SK-N-SH (cell line): ENCODE measurements at regions not wholly inside any gene's neighbourhood (a gene's known extent, or its start where the extent isn't known, plus 50 kb on each side); places are given as distances from the start of the nearest gene placed in this dataset.
A peak's percentile ranks its signal among the peaks of the same experiment; 100 is the strongest.

Source experiments
- CTCF ChIA-PET: fragments of 300-600, 350-600 bp; formaldehyde crosslinking; extraction: SDS; loops from one replicate; lab custom pipeline; 2021; lab: Yijun Ruan, JAX
- POLR2A ChIA-PET: fragments of 350-600 bp; sonication (Branson Sonifier 250); formaldehyde crosslinking; extraction: SDS; loops from one replicate; lab custom pipeline; 2020; ENCODE audit warnings: antibody characterized with exemption, inconsistent platforms; lab: Yijun Ruan, JAX
- DNase-seq: peaks from one replicate; pipeline ENCODE4 v3.0.0; 2012
- H2AFZ ChIP-seq: fragments of 200-600 bp; sonication (generic); 2 replicates; pipeline ENCODE4 v1.8.1; 2016; ENCODE audit warnings: antibody characterized with exemption, mild to moderate bottlenecking, low read depth
- H3F3A ChIP-seq: fragments of 200-600 bp; sonication (generic); replicated peaks from 2 replicates; pipeline ENCODE3; 2016; ENCODE audit warnings: antibody characterized with exemption, mild to moderate bottlenecking; ENCODE audit not compliant: insufficient read depth
- H3K27ac ChIP-seq, 2 experiments: fragments of 200-500 bp in 1 of 2; fragments of 200-600 bp in 1 of 2; sonication (Bioruptor generic) in 1 of 2; sonication (generic), shearing (Covaris generic) in 1 of 2; 2 replicates each; pipeline versions ENCODE4 v1.5.1 to v1.6.1; 2014 to 2016; ENCODE audit warnings: low read depth in 2 of 2, inconsistent platforms in 1 of 2, low read length in 1 of 2, mild to moderate bottlenecking in 1 of 2, mixed read lengths in 1 of 2
- H3K27me3 ChIP-seq: fragments of 200-600 bp; sonication (generic), shearing (Covaris generic); 2 replicates; pipeline ENCODE4 v1.6.1; 2016; ENCODE audit warnings: mixed run types; ENCODE audit not compliant: insufficient read depth
- H3K36me3 ChIP-seq, 2 experiments: fragments of 200-500 bp in 1 of 2; fragments of 200-600 bp in 1 of 2; sonication (Bioruptor generic) in 1 of 2; sonication (generic) in 1 of 2; replicated peaks in 1 of 2; 2 replicates each; pipeline versions ENCODE3 to v1.5.1; 2014 to 2016; ENCODE audit warnings: low read length in 1 of 2, mild to moderate bottlenecking in 1 of 2; ENCODE audit not compliant: insufficient read depth in 2 of 2, control insufficient read depth in 1 of 2
- H3K4me1 ChIP-seq, 2 experiments: fragments of 200-500 bp in 1 of 2; fragments of 200-600 bp in 1 of 2; sonication (Bioruptor generic) in 1 of 2; sonication (generic), shearing (Covaris generic) in 1 of 2; 2 replicates each; pipeline versions ENCODE4 v1.5.1 to v1.6.1; 2014 to 2016; ENCODE audit warnings: low read depth in 1 of 2, low read length in 1 of 2, mixed run types in 1 of 2; ENCODE audit not compliant: insufficient read depth in 2 of 2, control insufficient read depth in 1 of 2
- H3K4me2 ChIP-seq: fragments of 200-600 bp; sonication (generic), shearing (Covaris generic); 2 replicates; pipeline ENCODE4 v1.6.1; 2017; ENCODE audit warnings: mixed run types
- H3K4me3 ChIP-seq, 2 experiments: fragments of 200-500 bp in 1 of 2; fragments of 200-600 bp in 1 of 2; sonication (Bioruptor generic) in 1 of 2; sonication (generic), shearing (Covaris generic) in 1 of 2; 2 replicates each; pipeline versions ENCODE4 v1.5.1 to v1.8.1; 2014 to 2016; ENCODE audit warnings: low read depth in 2 of 2, inconsistent platforms in 1 of 2, low read length in 1 of 2, mild to moderate bottlenecking in 1 of 2, mixed read lengths in 1 of 2, moderate library complexity in 1 of 2
- H3K79me2 ChIP-seq: fragments of 200-600 bp; sonication (generic); 2 replicates; pipeline ENCODE4 v1.8.1; 2017; ENCODE audit warnings: mild to moderate bottlenecking; ENCODE audit not compliant: insufficient read depth
- H3K9ac ChIP-seq: fragments of 200-600 bp; sonication (generic); 2 replicates; pipeline ENCODE4 v1.6.1; 2017; ENCODE audit warnings: mixed run types
- H3K9me2 ChIP-seq: fragments of 200-600 bp; sonication (generic); 2 replicates; pipeline ENCODE4 v1.6.1; 2017; ENCODE audit warnings: mixed run types
- H3K9me3 ChIP-seq: fragments of 200-600 bp; sonication (generic); 2 replicates; pipeline ENCODE4 v1.6.1; 2017; ENCODE audit warnings: mixed run types, mild to moderate bottlenecking, moderate library complexity
- H4K20me1 ChIP-seq: fragments of 200-600 bp; sonication (generic); 2 replicates; pipeline ENCODE4 v1.6.1; 2017; ENCODE audit warnings: mild to moderate bottlenecking, mixed run types; ENCODE audit not compliant: insufficient read depth
- CHD2 ChIP-seq: fragments of 150-350 bp; IDR thresholded peaks from 2 replicates; pipeline ENCODE4 v1.6.1; 2018; ENCODE audit warnings: low read length; ENCODE audit not compliant: partially characterized antibody
- ELF1 ChIP-seq: IDR thresholded peaks from 2 replicates; pipeline ENCODE4 v1.4.0; 2012
- GABPA ChIP-seq: IDR thresholded peaks from 2 replicates; pipeline ENCODE4 v1.4.0; 2012; ENCODE audit warnings: low read depth, mild to moderate bottlenecking
- GATA2 ChIP-seq: sonication (generic); formaldehyde crosslinking; IDR thresholded peaks from 2 replicates; pipeline ENCODE4 v1.5.0; 2020; ENCODE audit warnings: mild to moderate bottlenecking, missing genetic modification reagents
- JUND ChIP-seq: IDR thresholded peaks from 2 replicates; pipeline ENCODE4 v1.4.0; 2012
- MAX ChIP-seq: IDR thresholded peaks from 2 replicates; pipeline ENCODE4 v1.4.0; 2012; ENCODE audit warnings: low read depth
- NFIC ChIP-seq: IDR thresholded peaks from 2 replicates; pipeline ENCODE4 v1.4.0; 2012; ENCODE audit warnings: borderline replicate concordance
- PBX3 ChIP-seq: IDR thresholded peaks from 2 replicates; pipeline ENCODE4; 2012
- POLR2AphosphoS5 ChIP-seq: IDR thresholded peaks from 2 replicates; pipeline ENCODE4 v1.6.1; 2012; ENCODE audit warnings: low read depth, low read length
- RAD21 ChIP-seq: IDR thresholded peaks from 2 replicates; pipeline ENCODE4 v1.6.1; 2012; ENCODE audit warnings: mild to moderate bottlenecking, low read length
- SIN3A ChIP-seq: IDR thresholded peaks from 2 replicates; pipeline ENCODE4 v1.6.1; 2012; ENCODE audit warnings: low read depth, mild to moderate bottlenecking, low read length, moderate library complexity, borderline replicate concordance
- SMC3 ChIP-seq: IDR thresholded peaks from 2 replicates; pipeline ENCODE4 v1.6.1; 2012; ENCODE audit warnings: low read depth, low read length, improper control_type of control experiment
- USF1 ChIP-seq: IDR thresholded peaks from 2 replicates; pipeline ENCODE4 v1.4.0; 2012; ENCODE audit warnings: low read depth, borderline replicate concordance
- YY1 ChIP-seq: IDR thresholded peaks from 2 replicates; pipeline ENCODE4 v1.4.0; 2012; ENCODE audit warnings: low read depth, mild to moderate bottlenecking
- ZBTB33 ChIP-seq: IDR thresholded peaks from 2 replicates; pipeline ENCODE4 v1.4.0; 2012; ENCODE audit warnings: low read depth, borderline replicate concordance
- WGBS: methylation state at CpG from one replicate; pipeline ENCODE4 v1.1.6; 2017; ENCODE audit warnings: low lambda C conversion rate; 5-methylcytosine and 5-hydroxymethylcytosine counted together

- no peak overlapping the region for H3K9ac ChIP-seq
- peaks cover 0 to 10% of the 10 kb centered on the region in 2 experiments; a peak in 2 of 4 replicates for H3K4me1 ChIP-seq
- no peaks in the 10 kb centered on the region for H3K9me2 ChIP-seq
- POLR2A ChIA-PET: no interaction called here
- H3K36me3 ChIP-seq: no peaks in the 10 kb centered on the region
- H3K79me2 ChIP-seq: no peaks in the 10 kb centered on the region
- no peaks in the 10 kb centered on the region for H3K9me3 ChIP-seq
- H4K20me1 ChIP-seq: no peaks in the 10 kb centered on the region
- WGBS: 67% methylated on average over 5 of the region's 5 CpGs
- H3K27me3 ChIP-seq: no peaks in the 10 kb centered on the region
- no peak overlapping the region for H3K27ac ChIP-seq
- TF ChIP-seq ELF1 (no peak), YY1 (no peak), USF1 (no peak), SIN3A (no peak), MAX (no peak), GABPA (no peak), JUND (no peak), POLR2AphosphoS5 (no peak), RAD21 (no peak)
- H2AFZ ChIP-seq: no peak overlapping the region
- CTCF ChIA-PET: no interaction called here
- H3K4me2 ChIP-seq: no peak overlapping the region
- no peak for DNase-seq
- H3K4me3 ChIP-seq: no peak overlapping the region
- H3F3A ChIP-seq: no peaks in the 10 kb centered on the region
These were observed 518.3 kb downstream of the MN1 start for GRCh38 chr22:27283240-27283639.

- Histone ChIP-seq H3K4me2 (no peak overlapping the region), H3K9ac (no peak overlapping the region), H4K20me1 (no peaks in the 10 kb centered on the region), H2AFZ (no peak overlapping the region), H3K79me2 (no peaks in the 10 kb centered on the region), H3K27ac (no peak overlapping the region), H3K36me3 (no peaks in the 10 kb centered on the region), H3K4me3 (no peak overlapping the region), H3K9me2 (no peaks in the 10 kb centered on the region), H3K9me3 (no peaks in the 10 kb centered on the region), H3F3A (no peaks in the 10 kb centered on the region), H3K4me1 (peaks cover 0 to 10% of the 10 kb centered on the region in 2 experiments; a peak in 2 of 4 replicates), H3K27me3 (no peaks in the 10 kb centered on the region)
- CTCF ChIA-PET: interaction anchor here (0.7 to 0.9 kb wide), 2 partner anchors 17 to 144 kb away, joined by 3 read pairs; no protein-coding TSS in a partner anchor
- no peak for DNase-seq
- no peak for TF ChIP-seq MAX
- 0 out of 2 replicates have a peak, but pooled peaks have one; percentile 10 for TF ChIP-seq PBX3
- 56% methylated on average over 6 of the region's 6 CpGs for WGBS
- POLR2A ChIA-PET: no interaction called here
These were observed 517.8 kb downstream of the MN1 start for GRCh38 chr22:27283714-27284113.

- CTCF ChIA-PET: interaction anchor here (0.7 to 0.9 kb wide), 2 partner anchors 18 to 144 kb away, joined by 3 read pairs; no protein-coding TSS in a partner anchor
- POLR2A ChIA-PET: no interaction called here
- Histone ChIP-seq H2AFZ (no peak overlapping the region), H3K27ac (no peak overlapping the region), H3K9me3 (no peaks in the 10 kb centered on the region), H3K4me3 (no peak overlapping the region), H3F3A (no peaks in the 10 kb centered on the region), H3K4me2 (no peak overlapping the region), H4K20me1 (no peaks in the 10 kb centered on the region), H3K36me3 (no peaks in the 10 kb centered on the region), H3K9ac (no peak overlapping the region), H3K79me2 (no peaks in the 10 kb centered on the region), H3K27me3 (no peaks in the 10 kb centered on the region; the same call in 1 of the 2 replicates), H3K9me2 (no peaks in the 10 kb centered on the region), H3K4me1 (peaks cover 0 to 14% of the 10 kb centered on the region in 2 experiments; a peak in 2 of 4 replicates)
- DNase-seq: no peak
- 86% methylated on average over 6 of the region's 7 CpGs for WGBS
- TF ChIP-seq GATA2: no peak
- no peak for TF ChIP-seq CHD2
- no peak for TF ChIP-seq SMC3
- TF ChIP-seq NFIC: no peak
- TF ChIP-seq ZBTB33: no peak
- no peak for TF ChIP-seq RAD21
These were observed 517.2 kb downstream of the MN1 start for GRCh38 chr22:27284324-27284723.
